Stimulated activated CD8-positive, alpha-beta memory T cell treated with anti-CD3 and anti-CD28 coated beads, Interleukin-7, amount 100 ng/mL, for 1 hour (primary cell): ENCODE measurements at regions not wholly inside any gene's neighbourhood (a gene's known extent, or its start where the extent isn't known, plus 50 kb on each side); places are given as distances from the start of the nearest gene placed in this dataset.

Experiments
- DNase-seq, 2 donors: peaks; one replicate each; pipeline ENCODE4 v3.0.0-alpha.2; 2020; ENCODE audit warnings: low read depth in 2 of 2

DNA sequence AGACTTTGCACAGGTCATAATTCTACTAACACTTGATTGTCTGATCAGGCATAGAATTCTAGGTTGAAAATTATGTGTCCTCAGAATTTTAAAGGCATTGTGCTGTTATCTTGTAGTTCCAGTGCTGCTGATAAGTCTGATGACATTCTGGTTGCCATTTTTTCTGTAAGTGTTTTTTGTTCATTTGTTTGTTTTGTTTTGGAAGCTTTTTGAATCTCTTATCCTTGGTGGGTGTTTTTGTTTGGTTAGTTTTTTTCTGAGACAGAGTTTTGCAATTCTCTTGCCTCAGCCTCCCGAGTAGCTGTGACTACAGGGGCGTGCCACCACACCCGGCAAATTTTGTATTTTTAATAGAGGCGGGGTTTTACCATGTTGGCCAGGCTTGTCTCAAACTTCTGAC lies 178.9 kb downstream of the CCDC71L start:
- DNase-seq = no peak

DNA sequence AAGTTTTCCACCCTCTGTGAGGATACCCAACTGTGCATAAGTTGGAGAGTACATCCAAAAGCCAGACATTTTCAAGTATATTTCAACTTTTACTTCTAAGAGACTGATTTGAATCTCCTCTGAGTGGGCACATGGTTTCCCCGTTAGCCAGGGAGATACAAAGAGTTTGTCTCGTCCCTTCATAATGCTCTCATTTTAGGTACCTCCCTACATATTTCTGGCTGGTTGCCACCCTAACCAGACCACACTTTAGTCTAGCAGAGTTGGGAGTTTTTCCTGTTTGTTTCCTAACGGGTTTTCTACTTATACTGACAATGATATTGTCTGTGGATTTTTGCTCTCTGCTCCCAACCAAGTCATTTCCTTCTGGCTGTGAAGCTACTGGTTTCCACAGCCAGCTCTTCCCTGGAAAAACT lies 180.3 kb downstream of the CCDC71L start:
- no peak for DNase-seq

DNA sequence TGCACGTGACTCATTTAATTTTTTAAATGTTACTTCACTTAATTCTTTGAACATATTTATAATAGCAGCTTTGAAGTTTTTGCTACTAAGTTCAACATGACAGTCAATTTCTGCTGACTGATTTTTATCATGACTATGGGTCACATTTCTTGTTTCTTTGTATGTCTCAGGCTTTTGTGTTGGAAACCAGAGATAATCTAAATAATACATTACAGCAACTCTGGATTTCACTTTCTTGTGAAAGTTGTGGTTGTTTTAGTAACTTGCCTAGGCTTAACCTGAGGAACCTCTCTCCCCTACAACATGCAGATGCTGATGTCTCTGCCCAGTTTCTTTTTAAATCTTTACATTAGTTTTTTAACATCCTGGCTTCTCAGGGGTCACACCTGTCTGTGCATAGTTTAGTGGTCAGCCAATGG lies 180.8 kb downstream of the CCDC71L start:
- DNase-seq = no peak

DNA sequence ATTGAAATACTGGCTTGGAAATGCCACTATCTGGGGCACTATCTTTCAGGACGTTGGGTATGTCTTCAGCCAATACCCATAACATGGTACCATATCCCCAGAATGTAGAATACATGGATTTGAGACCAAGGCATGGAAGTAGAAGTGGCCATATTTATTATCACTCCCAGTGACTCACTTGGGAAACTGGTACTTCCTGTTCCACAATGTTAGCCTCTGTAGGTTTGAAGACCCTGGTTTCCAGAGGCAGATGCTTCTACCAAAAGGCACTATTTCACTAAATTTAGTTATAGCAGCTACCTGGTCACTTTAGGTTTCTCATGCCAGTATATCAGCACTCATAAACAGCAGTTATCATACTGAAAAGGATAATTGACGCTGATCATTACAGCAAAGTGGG lies 184.2 kb downstream of the CCDC71L start:
- DNase-seq = no peak

DNA sequence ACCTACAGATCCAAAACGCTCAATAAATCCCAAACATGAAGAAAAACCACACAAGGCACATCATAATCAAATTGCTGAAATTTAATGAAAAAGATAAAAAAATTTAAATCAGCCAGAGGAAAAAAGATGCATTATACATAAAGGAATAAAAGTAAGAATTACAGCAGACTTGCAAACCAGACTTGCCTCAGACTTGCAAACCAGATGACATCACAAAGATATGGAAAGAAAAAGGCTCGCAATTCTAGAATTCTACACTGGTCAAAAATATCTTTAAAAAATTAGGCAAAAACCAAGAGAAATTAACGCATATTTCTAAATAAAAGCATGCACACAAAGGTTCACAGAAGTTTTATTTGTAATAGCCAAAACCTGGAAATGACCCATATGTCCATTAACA lies 188.0 kb upstream of the NAMPT start:
- DNase-seq = no peak

DNA sequence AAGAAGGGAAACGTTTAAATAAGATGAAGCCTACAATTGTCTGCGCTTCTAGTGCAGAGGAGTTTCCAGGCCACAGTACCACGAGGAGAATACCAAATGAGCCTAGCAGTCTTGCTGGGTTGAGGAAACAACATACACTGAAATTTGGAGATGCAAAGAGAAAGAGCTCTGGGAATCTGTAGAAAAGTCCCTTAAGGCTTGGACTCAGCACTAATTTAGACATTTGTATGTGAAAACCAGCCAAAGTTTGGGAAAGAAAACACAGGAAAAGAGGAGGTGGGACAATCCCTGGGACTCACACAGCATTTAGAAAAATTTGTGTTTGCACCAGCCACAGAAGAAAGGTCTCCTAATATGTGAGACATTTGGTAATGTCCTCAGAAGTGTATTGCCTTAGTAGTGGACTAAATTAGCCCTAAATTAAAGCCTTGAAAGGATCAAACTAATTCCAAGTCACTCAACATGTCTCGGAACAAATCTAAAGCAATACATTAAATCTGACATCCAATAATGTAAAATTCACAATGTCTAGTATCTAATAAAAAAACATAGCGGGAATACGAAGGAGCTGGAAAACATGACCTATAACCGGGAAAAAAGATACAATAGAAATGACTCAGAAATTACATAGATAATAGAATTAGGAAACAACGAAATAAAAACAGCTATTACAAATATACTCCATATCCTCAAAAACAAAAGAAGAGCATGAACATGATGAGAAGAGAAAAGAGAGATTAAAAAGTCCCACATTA lies 187.1 kb upstream of the NAMPT start:
- no peak for DNase-seq

DNA sequence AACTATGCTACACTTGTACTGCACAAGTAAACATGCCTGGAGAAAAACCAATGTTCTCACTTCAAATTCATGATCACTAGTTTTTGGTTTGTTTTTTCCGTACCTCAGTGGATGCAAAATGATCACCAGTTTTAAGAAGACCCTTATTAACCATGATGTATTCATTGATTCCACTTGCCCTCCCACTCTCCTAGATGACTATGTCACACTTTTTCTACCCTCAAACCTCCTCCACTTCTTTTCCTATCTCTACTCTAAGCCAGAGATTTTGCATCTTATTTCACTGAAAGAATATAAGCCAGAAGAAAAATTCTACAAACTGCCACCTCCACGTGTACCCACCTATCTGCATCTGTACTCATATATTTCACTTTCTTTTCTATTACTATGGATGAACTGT lies 186.2 kb upstream of the NAMPT start:
- no peak for DNase-seq

DNA sequence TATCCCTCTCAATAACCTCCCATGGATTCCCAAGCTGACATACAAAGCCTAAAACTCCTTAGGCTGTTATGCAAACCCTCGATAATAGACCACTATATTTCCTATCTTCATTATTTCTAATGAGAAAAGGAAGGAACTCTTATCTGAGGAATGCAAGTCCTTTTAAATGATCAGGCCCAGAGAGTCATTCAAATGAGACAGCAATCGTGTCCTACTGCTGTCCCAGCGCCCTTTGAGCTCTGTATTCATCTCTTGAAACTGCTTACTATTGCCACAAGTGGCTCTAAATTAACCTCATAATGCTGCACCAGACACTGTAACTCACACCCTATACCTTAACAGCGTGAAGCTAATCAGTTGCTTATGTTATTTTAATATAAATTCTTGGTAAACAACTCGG lies 182.1 kb upstream of the NAMPT start:
- no peak for DNase-seq

DNA sequence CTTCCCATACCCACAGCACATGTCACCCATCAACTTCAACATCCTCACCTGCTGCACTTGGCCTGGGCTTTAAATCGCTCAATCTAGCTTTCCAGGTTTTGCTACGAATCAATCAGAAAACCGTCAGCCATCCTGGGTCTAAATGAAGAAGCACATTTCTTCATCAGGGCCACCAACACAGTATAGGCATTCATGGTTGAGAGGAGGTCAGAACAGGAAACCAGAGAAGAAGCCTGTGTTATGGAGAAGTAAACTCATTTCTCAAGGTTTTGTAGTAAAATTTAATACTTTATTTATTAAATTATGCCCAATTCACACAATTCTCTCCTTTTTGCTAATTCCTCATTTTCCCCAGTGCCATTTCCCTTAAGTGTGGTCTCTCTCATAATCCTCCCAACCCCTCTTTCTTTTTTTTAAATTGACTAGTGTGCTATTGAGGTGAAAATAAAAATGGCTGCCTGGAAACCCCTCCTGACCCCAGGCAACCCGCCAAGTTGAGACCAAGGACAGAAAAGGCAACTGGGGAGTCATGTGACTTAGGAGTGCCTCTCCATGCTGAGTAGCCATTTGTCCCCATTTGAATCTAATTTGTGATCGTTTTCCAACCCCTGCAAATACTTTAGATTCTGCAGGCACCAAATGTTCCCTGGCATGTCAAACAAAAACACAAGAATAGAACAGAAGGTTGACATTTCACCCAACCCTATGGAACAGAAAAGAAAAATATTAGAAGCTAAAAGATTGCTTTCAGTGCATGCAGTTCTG lies 181.1 kb upstream of the NAMPT start:
- DNase-seq = no peak

DNA sequence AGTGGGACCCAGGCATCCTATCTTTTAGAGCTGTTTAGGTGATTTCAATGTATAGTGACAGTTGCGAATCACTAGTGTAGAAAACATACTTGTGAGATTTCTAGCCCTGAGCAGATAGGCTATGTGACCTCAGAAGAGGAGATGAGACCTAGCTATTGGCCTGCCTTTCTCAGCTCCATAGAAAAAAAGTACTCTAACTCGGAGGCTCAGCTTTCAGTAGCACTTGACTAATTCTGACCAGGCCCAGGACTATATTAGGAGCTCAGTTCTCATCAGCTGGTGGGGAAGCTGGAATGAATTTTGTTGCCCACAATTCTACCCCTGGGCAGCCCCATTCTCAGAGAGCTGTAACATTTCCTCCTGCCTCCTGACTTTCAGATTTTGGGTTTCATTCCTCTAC lies 179.9 kb upstream of the NAMPT start:
- no peak for DNase-seq

DNA sequence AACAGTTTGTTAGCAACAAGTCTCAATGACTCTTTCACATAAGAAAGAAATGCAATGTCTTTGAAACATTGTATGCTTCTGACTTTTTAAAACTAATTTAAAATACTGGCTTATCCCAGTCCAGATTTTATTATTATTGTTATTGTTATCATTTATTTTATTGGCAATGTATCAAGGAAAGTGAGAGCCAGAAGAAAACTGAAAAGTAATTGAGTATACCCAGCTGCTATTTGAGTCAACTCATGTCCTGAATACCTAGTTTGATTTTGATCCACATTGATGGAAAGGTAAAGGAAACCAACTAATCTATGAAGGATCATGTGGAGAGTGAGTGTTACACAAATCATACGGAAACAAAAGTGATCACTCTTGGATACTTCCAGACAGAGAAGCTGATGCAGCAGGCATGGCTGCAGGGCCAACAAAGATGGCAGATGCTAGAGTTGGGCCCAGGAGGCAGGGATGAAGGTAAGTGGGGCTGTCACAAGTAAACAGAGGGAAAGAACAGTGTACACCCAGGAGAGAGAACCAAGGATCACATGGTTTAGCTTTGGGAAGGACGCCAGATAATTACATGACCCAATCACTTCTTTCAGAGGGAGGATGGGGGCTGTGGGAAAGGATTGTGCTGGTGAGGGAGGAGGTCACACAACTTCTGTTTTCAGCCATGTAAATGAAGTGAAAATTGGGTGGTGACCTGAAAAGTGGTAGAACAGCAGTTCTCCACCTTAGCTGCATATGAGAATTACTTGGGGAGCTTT lies 179.2 kb upstream of the NAMPT start:
- DNase-seq = no peak

DNA sequence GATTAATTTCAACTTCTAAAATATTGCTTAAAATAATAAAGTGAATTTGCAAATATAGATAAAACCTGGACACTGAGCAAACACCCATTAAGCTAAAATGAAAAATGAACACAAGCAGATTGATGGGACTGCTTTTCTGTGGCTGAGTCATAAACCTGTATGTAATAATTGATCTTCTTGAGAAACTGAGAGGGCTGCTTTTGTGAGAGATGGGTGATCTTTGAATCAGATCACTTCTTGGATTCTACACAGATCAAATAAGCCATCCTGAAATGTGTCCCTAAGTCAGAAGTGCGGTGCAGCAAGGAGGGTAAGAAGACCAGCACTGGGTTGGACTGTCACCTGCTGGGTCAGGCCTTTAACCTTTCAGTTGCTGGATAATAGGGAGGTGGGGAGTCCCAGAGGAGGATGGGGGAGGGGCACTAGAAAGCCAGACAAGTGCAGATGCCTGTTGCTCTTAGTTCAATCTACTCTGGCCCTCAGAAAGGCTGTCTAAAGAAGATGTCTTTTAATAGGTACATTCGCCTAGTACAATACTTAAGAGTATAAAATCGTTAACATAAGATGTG lies 178.2 kb upstream of the NAMPT start:
- DNase-seq = no peak

DNA sequence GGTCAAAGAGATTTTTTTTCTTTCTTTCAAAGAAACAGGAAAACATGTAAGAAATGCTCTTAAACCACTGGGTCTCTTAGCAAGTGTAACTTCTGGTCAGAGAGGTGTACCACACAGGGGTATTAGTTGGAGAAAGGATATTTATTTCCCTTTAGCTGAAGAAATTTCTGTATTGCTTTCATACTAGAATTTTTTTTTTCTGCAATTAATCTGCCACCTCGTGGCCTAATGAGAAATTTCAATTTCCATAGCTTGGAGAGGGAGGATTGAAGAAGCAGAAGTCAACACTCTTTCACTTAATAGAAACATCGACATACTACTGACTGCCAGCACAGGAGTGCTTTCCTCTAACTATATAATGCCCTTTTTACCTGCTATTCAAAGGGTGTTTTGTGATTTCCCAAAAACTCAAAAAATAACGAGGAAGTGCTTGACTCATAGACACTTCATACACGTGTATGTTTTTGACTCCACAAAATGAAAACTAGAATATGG lies 177.6 kb upstream of the NAMPT start:
- no peak for DNase-seq

DNA sequence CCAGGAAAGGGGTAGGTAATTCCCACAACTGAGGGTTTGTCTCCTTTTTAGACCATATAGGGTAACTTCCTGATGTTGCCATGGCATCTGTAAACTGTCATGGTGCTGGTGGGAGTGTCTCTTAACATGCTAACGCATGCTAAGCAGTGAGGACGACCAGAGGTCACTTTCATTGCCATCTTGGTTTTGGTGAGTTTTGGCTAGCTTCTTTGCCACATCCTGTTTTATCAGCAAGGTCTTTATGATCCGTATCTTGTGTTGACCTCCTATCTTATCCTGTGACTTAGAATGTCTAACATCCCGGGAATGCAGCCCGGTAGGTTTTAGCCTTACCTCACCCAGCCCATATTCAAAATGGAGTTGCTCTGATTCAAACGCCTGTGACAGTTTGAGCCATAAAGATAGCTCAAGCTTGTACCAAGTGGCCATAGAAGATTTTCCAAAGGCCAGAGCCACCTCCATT lies 176.0 kb upstream of the NAMPT start:
- no peak for DNase-seq

DNA sequence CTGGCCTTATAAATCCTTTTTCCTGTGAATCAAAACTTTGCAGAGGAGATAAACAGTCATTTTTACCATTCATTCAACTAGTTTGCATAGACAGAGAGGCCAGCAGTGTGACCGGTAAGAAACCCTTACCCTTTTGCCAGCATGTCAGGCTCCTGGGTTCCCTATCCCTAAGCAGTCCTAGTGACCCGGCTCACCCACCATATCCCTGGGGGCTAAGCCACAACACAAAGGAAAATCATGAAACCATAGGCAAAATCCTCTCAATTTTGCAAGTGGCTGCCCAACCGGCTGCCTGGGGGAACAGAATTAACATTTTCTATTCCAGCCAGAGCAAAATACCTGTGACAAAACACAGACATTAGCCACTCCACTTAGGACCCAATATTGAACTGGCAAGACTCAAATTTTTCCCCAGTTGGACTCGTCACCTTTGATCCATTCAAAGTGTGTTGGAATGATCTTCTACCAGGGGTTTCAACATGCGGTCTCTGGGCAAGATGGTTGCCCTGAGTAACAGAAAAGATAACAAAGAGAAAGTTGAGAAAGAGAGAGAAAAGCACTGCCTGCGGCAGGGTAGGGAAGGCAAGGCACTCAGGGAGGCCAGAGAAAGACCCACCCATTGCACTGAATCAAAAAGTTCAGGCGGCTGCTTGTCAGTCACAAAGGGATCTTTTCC lies 174.8 kb upstream of the NAMPT start:
- no peak for DNase-seq

DNA sequence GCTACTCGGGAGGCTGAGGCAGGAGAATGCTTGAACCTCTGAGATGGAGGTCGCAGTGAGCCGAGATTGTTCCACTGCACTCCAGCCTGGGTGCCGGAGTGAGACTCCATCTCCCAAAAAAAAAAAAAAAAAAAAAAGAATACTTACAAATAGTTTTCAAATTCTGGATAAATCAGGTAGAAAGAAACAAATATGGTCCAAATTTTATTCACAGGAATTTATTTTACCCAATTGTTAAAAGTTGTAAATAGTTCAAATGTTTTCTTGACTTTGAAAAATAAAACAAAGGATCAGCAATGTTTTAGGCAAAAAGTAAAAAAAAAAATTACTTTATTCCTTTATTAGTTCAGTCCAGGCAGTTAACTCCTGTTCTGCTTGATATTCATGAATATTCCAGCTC lies 172.9 kb upstream of the NAMPT start:
- no peak for DNase-seq

DNA sequence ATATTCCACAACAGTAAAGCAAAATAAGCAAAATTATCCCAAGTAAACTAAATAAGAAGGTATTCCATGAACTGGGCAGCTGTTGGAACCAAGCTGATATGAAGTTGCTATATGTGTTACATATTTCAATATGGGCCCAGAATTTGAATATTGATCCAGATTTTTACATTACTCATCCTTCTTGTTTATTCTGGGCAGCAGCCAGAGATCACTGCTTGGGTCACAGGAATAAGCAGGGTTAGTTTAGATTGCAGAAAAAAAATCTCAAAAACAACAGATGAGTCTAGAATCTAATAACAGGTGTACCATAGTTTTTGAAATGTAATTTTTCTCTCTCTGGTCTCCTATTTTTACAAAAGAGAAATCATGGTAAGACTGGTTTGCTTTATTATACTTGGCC lies 171.5 kb upstream of the NAMPT start:
- DNase-seq = no peak

DNA sequence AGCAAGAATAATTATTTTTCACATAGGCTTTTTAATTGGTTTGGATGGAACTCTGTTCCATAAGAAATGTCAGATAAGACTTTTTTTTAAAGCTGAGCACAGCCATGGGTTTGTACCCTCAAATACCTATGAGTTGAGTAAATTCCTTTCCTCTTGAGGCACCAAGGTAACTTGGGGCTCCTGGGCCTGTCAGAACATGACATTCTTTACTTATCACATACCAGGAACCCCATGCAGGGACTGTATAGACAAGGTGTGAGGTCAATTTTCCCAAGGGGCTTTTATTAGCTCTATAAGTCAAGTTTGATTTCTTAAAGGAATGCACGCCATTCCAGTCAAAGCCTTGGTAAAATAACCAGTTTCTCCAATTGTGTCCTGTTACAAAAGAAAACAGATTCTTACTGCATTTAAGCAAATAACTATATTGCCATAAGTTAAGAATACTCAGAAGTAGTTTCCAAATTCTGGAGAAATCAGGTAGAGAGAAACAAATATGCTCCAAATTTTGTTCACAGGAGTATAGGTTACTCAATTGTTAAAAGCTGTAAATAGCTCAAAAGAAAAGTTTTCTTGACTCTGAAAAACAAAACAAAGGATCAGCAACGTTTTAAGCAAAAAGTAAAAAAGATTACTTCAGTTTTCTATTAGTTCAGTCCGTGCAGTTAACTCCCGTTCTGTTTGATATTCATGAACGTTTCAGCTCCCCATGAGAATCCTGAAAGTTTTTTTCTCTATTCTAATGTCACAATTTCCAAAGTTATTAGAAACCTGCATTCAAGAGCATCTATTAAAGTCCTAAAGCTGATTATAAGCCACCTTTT lies 167.5 kb upstream of the NAMPT start:
- DNase-seq = no peak

DNA sequence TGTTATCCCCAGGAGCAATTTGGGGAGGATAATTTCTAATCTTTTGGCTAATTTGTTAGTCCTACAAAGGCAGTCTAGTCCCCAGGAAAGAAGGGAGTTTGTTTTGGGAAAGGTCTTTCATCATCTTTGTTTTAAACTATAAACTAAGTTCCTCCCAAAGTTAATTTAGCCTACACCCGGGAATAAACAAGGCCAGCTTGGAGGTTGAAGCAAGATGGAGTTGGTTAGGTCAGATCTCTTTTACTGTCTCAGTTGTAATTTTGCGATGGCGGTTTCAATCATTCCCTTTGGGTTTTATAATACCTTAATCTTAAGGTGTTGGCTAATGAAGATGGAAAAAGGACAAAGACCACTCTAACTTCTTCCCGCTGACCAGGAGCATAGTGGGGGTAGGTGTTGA lies 166.4 kb upstream of the NAMPT start:
- DNase-seq = no peak

DNA sequence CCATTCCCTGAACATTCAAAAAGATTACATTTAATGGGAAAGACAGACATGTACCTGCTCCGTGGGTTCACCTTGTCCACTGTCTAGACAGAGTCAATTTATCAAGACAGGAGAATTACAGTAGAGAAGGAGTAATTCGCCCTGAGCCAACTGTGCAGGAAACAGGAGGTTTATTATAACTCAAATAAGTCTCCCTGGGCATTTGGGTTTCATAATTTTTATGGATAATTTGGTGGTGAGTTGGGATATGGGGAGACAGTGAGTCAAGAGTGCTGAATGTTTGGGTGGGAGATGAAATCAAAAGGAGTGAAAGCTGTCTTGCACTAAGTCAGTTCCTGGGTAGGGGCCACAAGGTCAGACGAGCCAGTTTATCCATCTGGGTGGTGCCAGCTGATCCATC lies 165.9 kb upstream of the NAMPT start:
- DNase-seq = no peak
